Ovary (tissue), 3 donors: ENCODE measurements at regions not wholly inside any gene's neighbourhood (a gene's known extent, or its start where the extent isn't known, plus 50 kb on each side); places are given as distances from the start of the nearest gene placed in this dataset.

Experiments
- CTCF ChIP-seq, 3 donors: fragments of 450-650 bp in 2 of 3; fragments of 200-600 bp in 1 of 3; IDR thresholded peaks; one replicate each; pipeline versions ENCODE4 v1.5.1 to v1.8.0; 2016 to 2022; ENCODE audit warnings: antibody characterized with exemption in 3 of 3, mild to moderate bottlenecking in 1 of 3
- EP300 ChIP-seq: sonication (generic); formaldehyde crosslinking; IDR thresholded peaks from one replicate; pipeline ENCODE4 v1.6.1; 2017; ENCODE audit warnings: antibody characterized with exemption
- POLR2A ChIP-seq: fragments of 450-650 bp; IDR thresholded peaks from one replicate; pipeline ENCODE4 v1.6.1; 2017; ENCODE audit warnings: antibody characterized with exemption, mild to moderate bottlenecking, moderate library complexity
- donor health status: DM: no; HTN: no; CAD: no.

DNA sequence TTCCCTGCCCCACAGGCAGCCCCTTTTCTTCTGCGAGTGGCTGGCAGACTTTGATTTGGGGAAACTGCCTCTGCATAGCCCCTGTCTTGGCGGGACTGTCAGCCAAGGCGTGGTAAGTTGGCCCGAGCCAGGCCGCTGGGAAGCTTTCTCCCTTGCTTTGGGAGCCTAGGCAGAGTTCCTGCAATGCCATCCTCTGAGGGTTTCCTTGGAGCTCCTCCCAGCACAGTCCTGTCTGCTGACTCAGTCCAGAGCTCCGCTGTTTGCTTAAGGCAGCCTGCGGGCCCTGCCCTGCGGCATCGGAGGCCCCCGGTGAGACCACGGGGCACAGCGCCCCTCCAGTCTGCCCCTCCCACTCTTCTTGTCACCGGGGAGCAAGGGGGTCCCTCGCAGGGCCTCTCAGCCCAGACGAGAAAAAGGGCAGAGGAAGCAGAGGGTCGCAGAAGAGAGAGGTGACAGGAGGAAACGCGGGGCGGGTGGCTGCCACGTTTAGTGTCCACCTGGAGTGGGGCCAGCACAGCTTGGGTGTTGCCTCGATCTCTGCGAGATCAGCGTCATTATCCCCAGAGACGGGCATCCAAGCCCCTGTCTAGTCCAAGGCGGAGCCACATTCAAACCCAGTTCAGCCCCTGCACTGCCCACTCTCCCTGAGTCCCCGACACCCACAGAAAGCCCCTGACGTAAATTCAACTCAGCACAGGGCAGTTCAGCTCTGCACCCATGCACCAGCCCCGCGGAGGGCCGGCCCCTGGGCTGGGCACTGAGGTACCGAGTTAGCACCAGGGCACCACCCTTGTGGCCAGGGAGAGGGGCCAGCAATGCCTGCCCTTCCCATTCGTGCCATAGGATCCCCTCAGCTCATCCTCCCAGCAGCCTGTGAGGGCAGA lies 59.0 kb upstream of the CHST15 start:
- TF ChIP-seq CTCF (IDR thresholded peaks at IDR 0.05) (no peak), EP300 (no peak), POLR2A (no peak)
